Panc1 (cell line): ENCODE measurements at regions not wholly inside any gene's neighbourhood (a gene's known extent, or its start where the extent isn't known, plus 50 kb on each side); places are given as distances from the start of the nearest gene placed in this dataset.

Experiments used
- ATAC-seq: fragments of 200-7000 bp; cut with Tn5 transposase; 2 replicates; pipeline ENCODE4 v1.9.1; 2020; ENCODE audit warnings: mild to moderate bottlenecking, moderate library complexity
- BruUV-seq: library from RNA; stranded (reverse); fragments of 400-500 nt; replicated peaks from 2 replicates; lab custom pipeline; 2021; lab: Mats Ljungman, UMichigan
- CTCF ChIA-PET: fragments of 300-600 bp; sonication (Branson Sonifier 250); formaldehyde crosslinking; loops from one replicate; lab custom pipeline; 2022; ENCODE audit warnings: antibody characterized with exemption; lab: Charles Lee
- POLR2A ChIA-PET: fragments of 300-600 bp; sonication (Branson Sonifier 250); formaldehyde crosslinking; loops from one replicate; lab custom pipeline; 2022; ENCODE audit warnings: antibody characterized with exemption; lab: Charles Lee
- DNase-seq: peaks from one replicate; pipeline ENCODE4 v3.0.0-alpha.2; 2010; ENCODE audit warnings: low read depth, low spot score
- H3K27ac ChIP-seq: 2 replicates; pipeline ENCODE4 v1.5.1; 2011; ENCODE audit warnings: mild to moderate bottlenecking, low read length, inconsistent platforms
- H3K27me3 ChIP-seq: fragments of 200-500 bp; sonication (Bioruptor generic); 2 replicates; pipeline ENCODE4 v1.6.0; 2014; ENCODE audit warnings: low read length, inconsistent platforms; ENCODE audit not compliant: control insufficient read depth, insufficient read depth
- H3K36me3 ChIP-seq: fragments of 200-500 bp; sonication (Bioruptor generic); 2 replicates; pipeline ENCODE4 v1.5.1; 2014; ENCODE audit warnings: inconsistent platforms, mild to moderate bottlenecking, low read length, moderate library complexity; ENCODE audit not compliant: control insufficient read depth, insufficient read depth
- H3K4me1 ChIP-seq: 2 replicates; pipeline ENCODE4 v1.5.1; 2011; ENCODE audit warnings: inconsistent platforms, mild to moderate bottlenecking, low read length, moderate library complexity; ENCODE audit not compliant: control insufficient read depth, insufficient read depth
- H3K4me3 ChIP-seq, 2 experiments: 2 replicates each; pipeline ENCODE4 v1.5.1; 2011 to 2012; ENCODE audit warnings: low read depth in 2 of 2, low read length in 2 of 2, mild to moderate bottlenecking in 2 of 2, inconsistent platforms in 1 of 2, moderate library complexity in 1 of 2
- H3K9me3 ChIP-seq: fragments of 200-500 bp; sonication (Bioruptor generic); 2 replicates; pipeline ENCODE4 v1.5.1; 2014; ENCODE audit warnings: low read depth, mild to moderate bottlenecking, inconsistent platforms, low read length, moderate library complexity; ENCODE audit not compliant: control insufficient read depth, insufficient read depth
- CTCF ChIP-seq: fragments of 450-650 bp; IDR thresholded peaks from 2 replicates; pipeline ENCODE4 v1.5.1; 2017; ENCODE audit warnings: mild to moderate bottlenecking
- POLR2AphosphoS5 ChIP-seq: IDR thresholded peaks from 2 replicates; pipeline ENCODE4 v1.6.1; 2012; ENCODE audit warnings: mild to moderate bottlenecking, low read depth, low read length, moderate library complexity
- SIN3A ChIP-seq: IDR thresholded peaks from 2 replicates; pipeline ENCODE4 v1.6.1; 2012; ENCODE audit warnings: low read depth, mild to moderate bottlenecking, low read length, moderate library complexity, borderline replicate concordance; ENCODE audit not compliant: insufficient read depth
- TCF7L2 ChIP-seq: IDR thresholded peaks from 2 replicates; pipeline ENCODE4 v1.6.1; 2011; ENCODE audit warnings: mild to moderate bottlenecking, low read depth, low read length, inconsistent platforms
- in situ Hi-C: cut with HindIII; loops from 2 replicates; pipeline ENCODE4 v1.10.0; 2016; ENCODE audit warnings: low sequenced_read_pairs, low pct_unique_long_range_greater_than_20kb
- intact Hi-C: fragments of 100-400 bp; cut with micrococcal nuclease; formaldehyde crosslinking; loops from one replicate; pipeline ENCODE4 v1.10.0; 2022; ENCODE audit not compliant: unreplicated experiment
- TF ChIP-seq, protein P1 (sequence below), 2 experiments: IDR thresholded peaks; 2 replicates each; pipeline ENCODE4 v1.6.1; 2011 to 2012; ENCODE audit warnings: low read depth in 2 of 2, control low read depth in 1 of 2, low read length in 1 of 2, mild to moderate bottlenecking in 1 of 2, moderate library complexity in 1 of 2; ENCODE audit not compliant: insufficient read depth in 1 of 2

DNA sequence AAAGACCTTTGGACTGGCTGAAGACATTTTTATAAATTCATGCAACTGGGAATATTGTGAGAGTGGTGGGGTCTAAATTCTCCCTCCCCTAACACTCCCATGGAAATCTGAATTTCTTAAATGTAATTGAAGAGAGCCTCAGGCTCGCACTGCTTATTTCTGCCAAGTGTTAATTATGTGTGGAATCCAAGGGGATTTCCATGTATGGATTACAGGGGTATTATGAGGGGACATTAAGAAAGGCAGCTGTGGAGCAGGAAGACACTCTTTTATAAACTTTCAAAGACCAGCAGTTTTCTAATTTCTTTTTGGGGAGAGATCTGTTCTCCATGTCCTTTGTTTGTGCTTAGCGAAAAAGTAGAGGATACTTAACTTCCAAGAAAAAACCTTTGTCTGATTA, 152.1 kb upstream of the TBL1XR1 start:
- Histone ChIP-seq H3K9me3 (peaks cover 2% of the 10 kb centered on the region; the same call in 1 of the 2 replicates), H3K27me3 (no peaks in the 10 kb centered on the region), H3K36me3 (no peaks in the 10 kb centered on the region), H3K4me1 (peaks cover 37% of the 10 kb centered on the region), H3K27ac (peak overlapping the region; percentile 100), H3K4me3 (no peak overlapping the region)
- no peak for DNase-seq
- intact Hi-C loops, result no loop called here
- TF ChIP-seq, protein P1, sequence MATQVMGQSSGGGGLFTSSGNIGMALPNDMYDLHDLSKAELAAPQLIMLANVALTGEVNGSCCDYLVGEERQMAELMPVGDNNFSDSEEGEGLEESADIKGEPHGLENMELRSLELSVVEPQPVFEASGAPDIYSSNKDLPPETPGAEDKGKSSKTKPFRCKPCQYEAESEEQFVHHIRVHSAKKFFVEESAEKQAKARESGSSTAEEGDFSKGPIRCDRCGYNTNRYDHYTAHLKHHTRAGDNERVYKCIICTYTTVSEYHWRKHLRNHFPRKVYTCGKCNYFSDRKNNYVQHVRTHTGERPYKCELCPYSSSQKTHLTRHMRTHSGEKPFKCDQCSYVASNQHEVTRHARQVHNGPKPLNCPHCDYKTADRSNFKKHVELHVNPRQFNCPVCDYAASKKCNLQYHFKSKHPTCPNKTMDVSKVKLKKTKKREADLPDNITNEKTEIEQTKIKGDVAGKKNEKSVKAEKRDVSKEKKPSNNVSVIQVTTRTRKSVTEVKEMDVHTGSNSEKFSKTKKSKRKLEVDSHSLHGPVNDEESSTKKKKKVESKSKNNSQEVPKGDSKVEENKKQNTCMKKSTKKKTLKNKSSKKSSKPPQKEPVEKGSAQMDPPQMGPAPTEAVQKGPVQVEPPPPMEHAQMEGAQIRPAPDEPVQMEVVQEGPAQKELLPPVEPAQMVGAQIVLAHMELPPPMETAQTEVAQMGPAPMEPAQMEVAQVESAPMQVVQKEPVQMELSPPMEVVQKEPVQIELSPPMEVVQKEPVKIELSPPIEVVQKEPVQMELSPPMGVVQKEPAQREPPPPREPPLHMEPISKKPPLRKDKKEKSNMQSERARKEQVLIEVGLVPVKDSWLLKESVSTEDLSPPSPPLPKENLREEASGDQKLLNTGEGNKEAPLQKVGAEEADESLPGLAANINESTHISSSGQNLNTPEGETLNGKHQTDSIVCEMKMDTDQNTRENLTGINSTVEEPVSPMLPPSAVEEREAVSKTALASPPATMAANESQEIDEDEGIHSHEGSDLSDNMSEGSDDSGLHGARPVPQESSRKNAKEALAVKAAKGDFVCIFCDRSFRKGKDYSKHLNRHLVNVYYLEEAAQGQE (IDR thresholded peaks at IDR 0.05; ENCODE audit: insufficient read depth in 1 of 2, low read depth in 2 of 2, low read length in 1 of 2), result no peak
- no peak for TF ChIP-seq TCF7L2
- TF ChIP-seq CTCF, result no peak
- TF ChIP-seq POLR2AphosphoS5, result no peak
- no peak for TF ChIP-seq SIN3A
- in situ Hi-C loops, result no loop called here
- ChIA-PET POLR2A (no interaction called here), CTCF (no interaction called here)
- no TSS peak for BruUV-seq
- no peak for ATAC-seq

DNA sequence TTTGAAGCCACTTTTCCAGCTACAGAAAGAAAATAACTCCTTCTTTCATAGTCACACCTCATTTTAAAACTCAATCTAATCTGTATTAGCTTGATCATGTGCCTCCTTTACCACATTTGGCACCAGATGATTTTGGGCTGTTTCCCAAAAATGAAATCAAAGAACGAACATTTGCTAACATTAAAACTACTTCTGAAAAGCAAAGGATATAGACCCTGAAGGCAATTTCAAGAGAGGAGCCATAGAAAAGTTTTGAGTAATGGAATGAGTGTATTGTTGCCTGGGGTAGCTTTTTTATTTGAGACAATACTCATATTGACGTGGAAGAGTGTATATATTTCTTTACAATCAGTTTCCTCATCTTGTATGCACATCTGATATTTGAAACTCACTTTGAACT, 152.8 kb upstream of the TBL1XR1 start:
- Histone ChIP-seq H3K36me3 (no peaks in the 10 kb centered on the region), H3K27me3 (no peaks in the 10 kb centered on the region), H3K9me3 (peaks cover 2% of the 10 kb centered on the region; the same call in 1 of the 2 replicates), H3K4me1 (peaks cover 30% of the 10 kb centered on the region), H3K27ac (peak overlapping the region; percentile 100), H3K4me3 (no peak overlapping the region)
- in situ Hi-C loops (no loop called here), intact Hi-C loops (loop anchor here (10.0 kb wide), 1 partner anchor 45 kb away; no protein-coding TSS in a partner anchor)
- POLR2A ChIA-PET, result no interaction called here
- TF ChIP-seq TCF7L2 (no peak), CTCF (no peak)
- TF ChIP-seq, protein P1 (IDR thresholded peaks at IDR 0.05; ENCODE audit: insufficient read depth in 1 of 2, low read depth in 2 of 2, low read length in 1 of 2), result no peak
- no peak for DNase-seq
- ATAC-seq, result no peak
- CTCF ChIA-PET, result no interaction called here
- BruUV-seq, result no TSS peak
